SK-N-SH treated with all-trans-retinoic acid at 6 μM for 48 hours (cell line): ENCODE measurements at regions not wholly inside any gene's neighbourhood (a gene's known extent, or its start where the extent isn't known, plus 50 kb on each side); places are given as distances from the start of the nearest gene placed in this dataset.

ENCODE experiments used
- ATAC-seq: fragments of 200-7000 bp; cut with Tn5 transposase; 3 replicates; pipeline ENCODE4 v1.9.1; 2020; ENCODE audit warnings: mild to moderate bottlenecking, moderate library complexity
- BACH2 ChIP-seq: fragments of 250-450 bp; sonication (Bioruptor Pico); IDR thresholded peaks from 2 replicates; pipeline ENCODE4 v1.9.0; 2021; ENCODE audit warnings: mild to moderate bottlenecking, borderline replicate concordance
- CSDC2 ChIP-seq: fragments of 250-450 bp; sonication (Bioruptor Pico); IDR thresholded peaks from 2 replicates; pipeline ENCODE4 v1.5.0; 2020; ENCODE audit warnings: mild to moderate bottlenecking, moderate library complexity
- ESRRG ChIP-seq: fragments of 250-450 bp; sonication (Bioruptor Pico); IDR thresholded peaks from 2 replicates; pipeline ENCODE4 v1.6.1; 2021; ENCODE audit warnings: mild to moderate bottlenecking
- GLIS3 ChIP-seq: fragments of 250-450 bp; sonication (Bioruptor Pico); IDR thresholded peaks from 2 replicates; pipeline ENCODE4 v1.5.0; 2020; ENCODE audit warnings: mild to moderate bottlenecking, moderate library complexity
- PATZ1 ChIP-seq: fragments of 250-450 bp; sonication (Bioruptor Pico); IDR thresholded peaks from 2 replicates; pipeline ENCODE4 v1.8.0; 2020; ENCODE audit warnings: mild to moderate bottlenecking, moderate library complexity, borderline replicate concordance
- POU6F1 ChIP-seq: fragments of 250-450 bp; sonication (Bioruptor Pico); IDR thresholded peaks from 2 replicates; pipeline ENCODE4 v1.8.0; 2021; ENCODE audit warnings: low read depth, mild to moderate bottlenecking, moderate library complexity, borderline replicate concordance
- PPARA ChIP-seq: fragments of 250-450 bp; sonication (Bioruptor Pico); IDR thresholded peaks from 2 replicates; pipeline ENCODE4 v1.5.0; 2020; ENCODE audit warnings: mild to moderate bottlenecking, borderline replicate concordance
- SNAI2 ChIP-seq: fragments of 250-450 bp; sonication (Bioruptor Pico); IDR thresholded peaks from 2 replicates; pipeline ENCODE4 v1.5.0; 2020; ENCODE audit warnings: mild to moderate bottlenecking, moderate library complexity
- TOX ChIP-seq: fragments of 250-450 bp; sonication (Bioruptor Pico); IDR thresholded peaks from 2 replicates; pipeline ENCODE4 v1.8.0; 2021; ENCODE audit warnings: mild to moderate bottlenecking, moderate library complexity, borderline replicate concordance
- TSHZ2 ChIP-seq: fragments of 250-450 bp; sonication (Bioruptor Pico); IDR thresholded peaks from 2 replicates; pipeline ENCODE4 v1.5.0; 2020; ENCODE audit warnings: mild to moderate bottlenecking, moderate library complexity
- ZFP30 ChIP-seq: fragments of 450-650 bp; formaldehyde crosslinking; IDR thresholded peaks from 2 replicates; pipeline ENCODE4 v1.5.0; 2022; ENCODE audit warnings: mild to moderate bottlenecking, moderate library complexity
- ZNF565 ChIP-seq: fragments of 450-650 bp; formaldehyde crosslinking; conservative IDR thresholded peaks from 2 replicates; pipeline ENCODE4 v1.5.0; 2020; ENCODE audit warnings: low read depth, mild to moderate bottlenecking, moderate library complexity
- ZNF70 ChIP-seq: fragments of 450-650 bp; formaldehyde crosslinking; IDR thresholded peaks from 2 replicates; pipeline ENCODE4 v1.5.0; 2020; ENCODE audit warnings: mild to moderate bottlenecking, moderate library complexity
- ZNF8 ChIP-seq: fragments of 450-650 bp; formaldehyde crosslinking; IDR thresholded peaks from 2 replicates; pipeline ENCODE4 v1.5.0; 2020; ENCODE audit warnings: mild to moderate bottlenecking, moderate library complexity
- TF ChIP-seq, protein P1 (sequence below): fragments of 250-450 bp; sonication (Bioruptor Pico); IDR thresholded peaks from 2 replicates; pipeline ENCODE4 v1.5.1; 2021; ENCODE audit warnings: mild to moderate bottlenecking, moderate library complexity

GRCh38 chr17:69723741-69724140 is 309.2 kb downstream of the MAP2K6 start:
- peak; percentile 60; the same call in 2 of the 3 replicates for ATAC-seq
- no peak for TF ChIP-seq CSDC2 (CRISPR knock-in tag)
- TF ChIP-seq GLIS3 (CRISPR knock-in tag), result no peak
- TF ChIP-seq, protein P1, sequence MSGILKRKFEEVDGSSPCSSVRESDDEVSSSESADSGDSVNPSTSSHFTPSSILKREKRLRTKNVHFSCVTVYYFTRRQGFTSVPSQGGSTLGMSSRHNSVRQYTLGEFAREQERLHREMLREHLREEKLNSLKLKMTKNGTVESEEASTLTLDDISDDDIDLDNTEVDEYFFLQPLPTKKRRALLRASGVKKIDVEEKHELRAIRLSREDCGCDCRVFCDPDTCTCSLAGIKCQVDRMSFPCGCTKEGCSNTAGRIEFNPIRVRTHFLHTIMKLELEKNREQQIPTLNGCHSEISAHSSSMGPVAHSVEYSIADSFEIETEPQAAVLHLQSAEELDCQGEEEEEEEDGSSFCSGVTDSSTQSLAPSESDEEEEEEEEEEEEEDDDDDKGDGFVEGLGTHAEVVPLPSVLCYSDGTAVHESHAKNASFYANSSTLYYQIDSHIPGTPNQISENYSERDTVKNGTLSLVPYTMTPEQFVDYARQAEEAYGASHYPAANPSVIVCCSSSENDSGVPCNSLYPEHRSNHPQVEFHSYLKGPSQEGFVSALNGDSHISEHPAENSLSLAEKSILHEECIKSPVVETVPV (CRISPR knock-in tag), result no peak
- no peak for TF ChIP-seq POU6F1 (CRISPR knock-in tag)
- no peak for TF ChIP-seq TSHZ2 (CRISPR knock-in tag)
- TF ChIP-seq ZNF565, result no peak
- TF ChIP-seq, all 23 proteins: peak for 0

DNA sequence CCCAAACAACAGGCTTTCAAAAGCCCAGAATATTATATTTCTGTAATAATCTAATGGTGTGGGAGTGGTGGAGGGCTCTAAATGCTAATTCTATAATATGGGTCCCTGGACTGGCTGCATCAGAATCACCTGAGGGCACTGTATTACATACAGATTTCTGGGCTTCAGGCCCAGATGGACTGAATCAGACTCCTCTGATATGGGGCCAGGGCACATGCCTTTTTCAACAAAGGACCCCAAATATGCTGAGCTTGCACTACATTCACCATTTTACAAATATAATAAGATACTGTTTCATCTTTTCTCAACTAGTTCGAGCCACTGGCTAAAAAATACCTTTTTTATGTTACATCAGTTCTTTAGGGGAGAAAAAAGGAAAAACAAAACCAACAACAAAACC is 309.7 kb downstream of the MAP2K6 start:
- ATAC-seq, result no peak
- TF ChIP-seq POU6F1 (CRISPR knock-in tag) (no peak), ESRRG (CRISPR knock-in tag) (no peak), BACH2 (CRISPR knock-in tag) (no peak), ZNF70 (CRISPR knock-in tag) (no peak), ZNF8 (no peak), PATZ1 (CRISPR knock-in tag) (no peak), ZFP30 (CRISPR knock-in tag) (no peak)

- no peak for TF ChIP-seq ZNF70 (CRISPR knock-in tag)
- TF ChIP-seq PPARA (CRISPR knock-in tag), result no peak
- no peak for TF ChIP-seq SNAI2
- TF ChIP-seq CSDC2 (CRISPR knock-in tag), result no peak
- TF ChIP-seq, protein P1 (CRISPR knock-in tag), result no peak
- no peak for TF ChIP-seq TOX (CRISPR knock-in tag)
- no peak for TF ChIP-seq ZNF565
- no peak for TF ChIP-seq PATZ1 (CRISPR knock-in tag)
- no peak for ATAC-seq
These were observed 310.6 kb downstream of the MAP2K6 start for GRCh38 chr17:69725146-69725545.
